Skeletal muscle satellite cell (primary cell): ENCODE measurements at regions not wholly inside any gene's neighbourhood (a gene's known extent, or its start where the extent isn't known, plus 50 kb on each side); places are given as distances from the start of the nearest gene placed in this dataset.

Experiments
- H3K27me3 ChIP-seq: 2 replicates; pipeline ENCODE4 v1.7.0; 2013; ENCODE audit warnings: low read length; ENCODE audit not compliant: control insufficient read depth, insufficient read depth
- H3K36me3 ChIP-seq: 2 replicates; pipeline ENCODE4 v1.7.0; 2013; ENCODE audit warnings: mild to moderate bottlenecking, control low read depth, low read length; ENCODE audit not compliant: insufficient read depth
- H3K4me1 ChIP-seq: 2 replicates; pipeline ENCODE4 v1.7.0; 2013; ENCODE audit warnings: low read length; ENCODE audit not compliant: control insufficient read depth, insufficient read depth
- H3K4me2 ChIP-seq: 2 replicates; pipeline ENCODE4 v1.7.0; 2013; ENCODE audit warnings: mild to moderate bottlenecking, low read length
- H3K4me3 ChIP-seq: 2 replicates; pipeline ENCODE4 v1.7.0; 2013; ENCODE audit warnings: low read length
- H3K9ac ChIP-seq: 2 replicates; pipeline ENCODE4 v1.7.0; 2013; ENCODE audit warnings: mild to moderate bottlenecking, low read depth, low read length, moderate library complexity
- H3K9me3 ChIP-seq: replicated peaks from 2 replicates; pipeline ENCODE4 v1.7.0; 2013; ENCODE audit warnings: mild to moderate bottlenecking, control low read depth, low read length

DNA sequence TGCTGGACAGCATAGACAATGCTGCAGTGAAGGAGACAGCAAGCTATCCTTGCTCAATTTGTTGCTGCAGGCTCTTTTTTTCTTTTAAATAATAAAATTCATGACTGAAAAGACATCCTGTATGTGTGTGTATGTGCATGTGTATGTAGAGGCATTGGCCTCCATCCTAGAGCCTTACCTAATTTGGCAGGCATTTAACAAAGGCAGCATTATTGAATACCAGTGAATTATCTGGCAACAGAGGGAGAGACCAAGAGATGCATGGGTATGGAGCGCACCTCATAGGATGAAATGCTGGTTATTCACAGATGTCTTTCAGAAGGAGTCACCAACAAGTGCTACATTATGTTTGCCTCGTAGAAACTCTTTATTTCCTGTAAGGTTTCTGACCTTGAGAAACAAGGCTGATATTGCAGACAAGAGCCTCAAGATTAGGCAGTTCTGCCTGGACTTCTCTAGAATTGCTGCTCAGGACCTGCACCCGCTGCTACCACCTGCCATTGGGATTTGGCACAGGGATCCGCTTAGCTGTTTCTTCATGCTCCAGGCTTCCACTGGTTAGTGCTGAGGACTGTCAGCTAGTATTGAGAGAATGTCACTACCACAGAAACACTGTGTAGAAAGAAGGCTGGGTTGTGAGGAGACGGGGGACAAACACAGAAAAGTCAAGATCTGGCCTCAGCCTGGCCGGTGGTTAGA is 247.7 kb upstream of the RFX3 start:
- Histone ChIP-seq H3K27me3 (no peaks in the 10 kb centered on the region), H3K9ac (no peak overlapping the region), H3K4me3 (no peak overlapping the region), H3K4me1 (peaks cover 12% of the 10 kb centered on the region), H3K36me3 (no peaks in the 10 kb centered on the region), H3K4me2 (no peak overlapping the region), H3K9me3 (no peaks in the 10 kb centered on the region)

DNA sequence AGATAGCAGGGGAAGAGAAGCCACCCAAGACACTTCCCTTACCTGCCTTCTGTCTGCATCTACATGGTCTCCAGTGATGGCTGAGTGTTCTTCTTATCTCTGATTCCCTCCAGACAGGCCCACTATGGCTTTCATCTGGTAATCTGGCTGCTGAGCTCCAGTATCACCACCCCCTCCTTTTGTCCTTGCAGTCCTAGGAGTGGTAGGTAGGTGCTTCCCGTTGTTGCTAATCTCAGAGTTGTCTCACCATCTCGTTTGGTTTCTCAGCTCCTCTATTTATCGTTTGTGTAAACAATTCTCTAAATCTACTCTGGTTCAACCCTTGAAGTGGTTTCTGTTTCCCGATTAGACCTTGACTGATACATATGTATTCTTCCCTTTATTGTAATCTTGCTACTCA is 243.8 kb upstream of the RFX3 start:
- Histone ChIP-seq H3K4me1 (peaks cover 21% of the 10 kb centered on the region), H3K9me3 (no peaks in the 10 kb centered on the region), H3K4me2 (no peak overlapping the region), H3K27me3 (no peaks in the 10 kb centered on the region), H3K9ac (peak overlapping the region; percentile 16), H3K36me3 (no peaks in the 10 kb centered on the region), H3K4me3 (no peak overlapping the region)

GRCh38 chr9:3768712-3769457 is 243.1 kb upstream of the RFX3 start:
- Histone ChIP-seq H3K36me3 (no peaks in the 10 kb centered on the region), H3K9ac (peak overlapping the region; percentile 26), H3K4me2 (peak overlapping the region; percentile 44), H3K27me3 (no peaks in the 10 kb centered on the region), H3K4me1 (peaks cover 21% of the 10 kb centered on the region), H3K4me3 (no peak overlapping the region), H3K9me3 (no peaks in the 10 kb centered on the region)

DNA sequence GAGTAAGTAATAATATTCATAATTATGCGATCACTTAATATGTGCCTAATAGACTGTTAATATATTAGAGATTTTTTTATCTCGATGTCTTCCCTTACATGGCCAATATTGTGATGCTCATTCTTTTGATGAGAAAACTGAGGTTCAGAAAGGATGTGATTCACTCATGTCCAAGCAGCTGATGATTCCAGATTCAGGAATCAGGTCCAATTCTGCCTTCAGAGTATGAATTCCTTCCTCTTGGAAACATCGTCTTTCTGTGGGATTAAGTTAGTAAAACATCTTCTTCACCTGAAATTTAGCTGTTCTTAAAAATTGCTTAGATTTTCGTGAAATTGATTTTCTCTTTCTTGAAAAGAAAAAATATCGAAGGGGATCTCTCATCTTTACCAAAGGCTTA is 242.5 kb upstream of the RFX3 start:
- Histone ChIP-seq H3K9ac (peak overlapping the region; percentile 26), H3K4me2 (peak overlapping the region; percentile 44), H3K4me3 (no peak overlapping the region), H3K9me3 (no peaks in the 10 kb centered on the region), H3K36me3 (no peaks in the 10 kb centered on the region), H3K27me3 (no peaks in the 10 kb centered on the region), H3K4me1 (peaks cover 21% of the 10 kb centered on the region)

- no peaks in the 10 kb centered on the region for H3K9me3 ChIP-seq
- H3K27me3 ChIP-seq = no peaks in the 10 kb centered on the region
- no peak overlapping the region for H3K4me2 ChIP-seq
- peaks cover 10% of the 10 kb centered on the region for H3K4me1 ChIP-seq
- H3K9ac ChIP-seq = no peak overlapping the region
- H3K36me3 ChIP-seq = no peaks in the 10 kb centered on the region
- H3K4me3 ChIP-seq = no peak overlapping the region
Measured at GRCh38 chr9:3762076-3762475, 236.3 kb upstream of the RFX3 start.

- Histone ChIP-seq H3K9me3 (no peaks in the 10 kb centered on the region), H3K27me3 (no peaks in the 10 kb centered on the region), H3K4me3 (no peak overlapping the region), H3K9ac (no peak overlapping the region), H3K36me3 (no peaks in the 10 kb centered on the region), H3K4me1 (peaks cover 10% of the 10 kb centered on the region), H3K4me2 (no peak overlapping the region)
Measured at GRCh38 chr9:3760031-3760430, 234.2 kb upstream of the RFX3 start.

- Histone ChIP-seq H3K9ac (no peak overlapping the region), H3K9me3 (no peaks in the 10 kb centered on the region), H3K4me2 (peak overlapping the region; percentile 7), H3K36me3 (no peaks in the 10 kb centered on the region), H3K27me3 (no peaks in the 10 kb centered on the region), H3K4me3 (no peak overlapping the region), H3K4me1 (peaks cover 10% of the 10 kb centered on the region)
Measured at GRCh38 chr9:3758816-3759576, 233.2 kb upstream of the RFX3 start.

DNA sequence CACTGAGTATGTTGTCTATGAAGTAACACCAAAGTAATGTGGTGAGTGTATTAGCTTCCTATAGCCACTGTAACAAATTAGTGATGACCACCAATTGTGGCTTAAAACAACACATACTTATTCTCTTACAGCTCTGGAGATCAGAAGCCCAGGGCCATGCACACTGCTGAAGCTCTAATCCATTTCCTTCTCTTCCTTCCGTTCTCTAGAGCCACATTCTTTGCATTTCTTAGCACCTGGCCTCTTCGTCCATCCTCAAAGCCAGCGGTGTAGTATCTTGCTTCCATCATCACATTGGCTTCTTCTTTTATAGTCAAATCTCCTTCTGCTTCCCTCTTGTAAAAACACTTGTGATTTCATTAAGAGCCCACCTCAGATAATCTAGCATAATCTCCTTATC is 230.3 kb upstream of the RFX3 start:
- Histone ChIP-seq H3K4me2 (no peak overlapping the region), H3K27me3 (no peaks in the 10 kb centered on the region), H3K4me1 (peaks cover 20% of the 10 kb centered on the region), H3K4me3 (no peak overlapping the region), H3K36me3 (no peaks in the 10 kb centered on the region), H3K9ac (no peak overlapping the region), H3K9me3 (no peaks in the 10 kb centered on the region)

DNA sequence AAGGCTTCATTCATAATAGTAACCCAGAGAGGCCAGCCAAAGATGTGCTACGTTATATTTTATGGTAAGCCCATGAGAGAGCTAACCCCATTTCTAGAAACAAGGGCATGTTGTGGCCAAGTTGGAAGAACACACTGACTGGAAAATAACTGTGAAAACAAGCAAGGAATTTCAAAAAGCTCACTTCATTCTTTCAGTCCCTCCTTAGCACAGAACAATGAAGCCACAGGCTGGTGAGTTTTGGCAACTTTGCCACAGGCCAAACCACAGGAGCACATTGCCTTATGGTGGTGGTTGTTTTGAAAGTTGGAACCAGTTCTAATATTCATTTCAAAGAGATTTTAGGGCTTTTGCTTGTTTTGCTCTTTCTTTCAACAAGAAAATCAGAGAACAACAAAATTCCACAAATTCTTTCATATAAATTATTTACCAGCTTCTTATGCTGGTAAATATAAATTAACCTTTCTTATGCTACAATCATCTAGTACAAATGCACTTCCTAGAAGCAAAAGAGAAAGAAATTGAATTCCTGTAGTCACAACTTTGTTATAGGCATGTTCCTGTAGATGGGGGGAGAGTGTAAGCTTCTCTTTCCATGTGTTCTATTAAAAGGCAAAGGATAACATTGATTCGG is 225.4 kb upstream of the RFX3 start:
- no peak overlapping the region for H3K4me2 ChIP-seq
- H3K4me1 ChIP-seq = peaks cover 23% of the 10 kb centered on the region
- no peaks in the 10 kb centered on the region for H3K27me3 ChIP-seq
- H3K4me3 ChIP-seq = no peak overlapping the region
- H3K36me3 ChIP-seq = no peaks in the 10 kb centered on the region
- H3K9me3 ChIP-seq = no peaks in the 10 kb centered on the region
- H3K9ac ChIP-seq = no peak overlapping the region

DNA sequence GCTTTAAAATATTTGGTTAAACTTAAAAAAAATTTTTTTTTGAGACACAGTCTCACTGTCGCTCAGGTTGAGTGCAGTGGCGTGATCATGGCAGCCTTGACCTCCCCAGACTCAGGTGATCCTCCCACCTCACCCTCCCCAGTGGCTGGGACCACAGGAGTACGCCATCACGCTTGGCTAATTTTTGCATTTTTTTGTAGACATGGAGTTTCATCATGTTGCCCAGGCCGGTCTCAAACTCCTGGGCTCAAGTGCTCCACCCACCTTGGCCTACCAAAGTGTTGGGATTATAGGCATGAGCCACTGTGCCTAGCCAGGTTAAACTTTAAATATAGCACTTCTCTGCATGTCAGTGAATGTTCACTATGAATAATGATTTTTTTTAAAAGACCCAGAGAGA is 224.5 kb upstream of the RFX3 start:
- no peak overlapping the region for H3K9ac ChIP-seq
- no peaks in the 10 kb centered on the region for H3K9me3 ChIP-seq
- H3K4me3 ChIP-seq = no peak overlapping the region

More for the DNA sequence above, 224.5 kb upstream of the RFX3 start:
- Histone ChIP-seq H3K36me3 (no peaks in the 10 kb centered on the region), H3K4me1 (peaks cover 29% of the 10 kb centered on the region), H3K27me3 (no peaks in the 10 kb centered on the region), H3K4me2 (no peak overlapping the region)
